Parathyroid adenoma (tissue), 2 donors: ENCODE measurements at regions not wholly inside any gene's neighbourhood (a gene's known extent, or its start where the extent isn't known, plus 50 kb on each side); places are given as distances from the start of the nearest gene placed in this dataset.
"Not testable (repeated sequence)": the region's sequence is repeated elsewhere in the genome, so short reads cannot be mapped to it uniquely, and the experiment has no call there.

Experiments used
- H2AFZ ChIP-seq: fragments of 300-600 bp; sonication (generic); one replicate; pipeline ENCODE4 v1.7.0; 2017; ENCODE audit warnings: antibody characterized with exemption, mild to moderate bottlenecking
- H3K27ac ChIP-seq: fragments of 300-600 bp; sonication (generic); one replicate; pipeline ENCODE4 v1.7.0; 2017
- H3K27me3 ChIP-seq: fragments of 300-600 bp; sonication (generic); one replicate; pipeline ENCODE4 v1.7.0; 2017; ENCODE audit warnings: low read length; ENCODE audit not compliant: control insufficient read depth, insufficient read depth
- H3K36me3 ChIP-seq: fragments of 300-600 bp; sonication (generic); one replicate; pipeline ENCODE4 v1.7.0; 2017; ENCODE audit warnings: low read length; ENCODE audit not compliant: control insufficient read depth, insufficient read depth
- H3K4me1 ChIP-seq: fragments of 300-600 bp; sonication (generic); one replicate; pipeline ENCODE4 v1.7.0; 2017; ENCODE audit warnings: control low read depth
- H3K4me2 ChIP-seq: fragments of 300-600 bp; sonication (generic); one replicate; pipeline ENCODE4 v1.7.0; 2017; ENCODE audit warnings: low read length
- H3K4me3 ChIP-seq: fragments of 300-600 bp; sonication (generic); one replicate; pipeline ENCODE4 v1.7.0; 2017; ENCODE audit warnings: low read depth, low read length
- H3K79me2 ChIP-seq: fragments of 300-600 bp; sonication (generic); one replicate; pipeline ENCODE4 v1.7.0; 2017; ENCODE audit warnings: control low read depth
- H3K9ac ChIP-seq: fragments of 300-600 bp; sonication (generic); one replicate; pipeline ENCODE4 v1.7.0; 2017; ENCODE audit warnings: mild to moderate bottlenecking
- H3K9me3 ChIP-seq: fragments of 300-600 bp; sonication (generic); one replicate; pipeline ENCODE4 v1.7.0; 2017; ENCODE audit warnings: low read length; ENCODE audit not compliant: control insufficient read depth
- TF ChIP-seq, protein P1 (sequence below): fragments of 300-600 bp; sonication (generic); IDR thresholded peaks from one replicate; pipeline ENCODE4 v1.7.0; 2017; ENCODE audit warnings: antibody characterized with exemption, mild to moderate bottlenecking
- donor health status: primary hyperparathyroidism.

DNA sequence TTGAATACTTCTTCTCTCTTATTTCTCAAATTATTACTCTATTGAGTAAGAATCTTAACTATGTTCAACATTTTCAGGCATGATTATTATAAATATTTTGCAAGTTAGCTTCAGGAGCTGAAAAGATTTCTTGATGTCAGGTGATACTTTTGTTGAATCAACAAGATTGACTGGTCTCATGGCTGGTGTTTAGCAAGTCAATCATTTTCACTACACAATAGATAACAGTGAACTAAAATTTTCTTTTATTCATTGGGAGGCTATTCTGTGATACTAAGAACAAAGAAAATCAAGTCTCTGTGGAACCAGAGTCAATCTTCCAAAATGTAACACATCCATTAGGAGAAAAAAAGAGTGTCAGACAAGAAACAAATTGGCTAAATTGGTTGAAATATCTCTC, 476.7 kb downstream of the CNTN3 start:
- Histone ChIP-seq H3K4me3 (no peak overlapping the region), H3K27ac (no peak overlapping the region), H3K79me2 (no peaks in the 10 kb centered on the region), H3K27me3 (no peaks in the 10 kb centered on the region), H3K4me1 (no peaks in the 10 kb centered on the region), H2AFZ (no peak overlapping the region), H3K36me3 (no peaks in the 10 kb centered on the region), H3K9me3 (no peaks in the 10 kb centered on the region), H3K4me2 (no peak overlapping the region), H3K9ac (no peak overlapping the region)
- TF ChIP-seq, protein P1, sequence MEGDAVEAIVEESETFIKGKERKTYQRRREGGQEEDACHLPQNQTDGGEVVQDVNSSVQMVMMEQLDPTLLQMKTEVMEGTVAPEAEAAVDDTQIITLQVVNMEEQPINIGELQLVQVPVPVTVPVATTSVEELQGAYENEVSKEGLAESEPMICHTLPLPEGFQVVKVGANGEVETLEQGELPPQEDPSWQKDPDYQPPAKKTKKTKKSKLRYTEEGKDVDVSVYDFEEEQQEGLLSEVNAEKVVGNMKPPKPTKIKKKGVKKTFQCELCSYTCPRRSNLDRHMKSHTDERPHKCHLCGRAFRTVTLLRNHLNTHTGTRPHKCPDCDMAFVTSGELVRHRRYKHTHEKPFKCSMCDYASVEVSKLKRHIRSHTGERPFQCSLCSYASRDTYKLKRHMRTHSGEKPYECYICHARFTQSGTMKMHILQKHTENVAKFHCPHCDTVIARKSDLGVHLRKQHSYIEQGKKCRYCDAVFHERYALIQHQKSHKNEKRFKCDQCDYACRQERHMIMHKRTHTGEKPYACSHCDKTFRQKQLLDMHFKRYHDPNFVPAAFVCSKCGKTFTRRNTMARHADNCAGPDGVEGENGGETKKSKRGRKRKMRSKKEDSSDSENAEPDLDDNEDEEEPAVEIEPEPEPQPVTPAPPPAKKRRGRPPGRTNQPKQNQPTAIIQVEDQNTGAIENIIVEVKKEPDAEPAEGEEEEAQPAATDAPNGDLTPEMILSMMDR: no peak

DNA sequence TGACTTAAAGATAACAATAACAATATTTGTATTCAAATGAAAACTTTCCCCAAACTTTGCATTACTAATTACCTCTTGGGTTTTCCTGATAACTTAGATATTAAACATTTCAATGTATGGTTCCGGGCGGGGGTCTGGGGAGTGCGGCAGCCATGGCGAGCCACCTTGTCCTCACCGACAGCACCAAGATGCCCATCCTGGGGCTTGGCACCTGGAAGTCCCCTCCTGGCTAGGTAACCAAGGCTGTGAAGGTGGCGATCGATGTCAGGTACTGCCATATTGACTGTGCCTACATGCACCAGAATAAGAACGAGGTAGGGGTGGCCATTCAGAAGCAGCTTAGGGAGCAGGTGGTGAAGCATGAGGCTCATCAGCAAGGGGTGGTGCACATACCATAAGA, 478.7 kb downstream of the CNTN3 start:
- Histone ChIP-seq H3K27ac (no peak overlapping the region), H2AFZ (no peak overlapping the region), H3K9me3 (no peaks in the 10 kb centered on the region), H3K79me2 (no peaks in the 10 kb centered on the region), H3K36me3 (no peaks in the 10 kb centered on the region), H3K9ac (no peak overlapping the region), H3K4me2 (no peak overlapping the region), H3K27me3 (no peaks in the 10 kb centered on the region), H3K4me1 (no peaks in the 10 kb centered on the region), H3K4me3 (no peak overlapping the region)
- TF ChIP-seq, protein P1: no peak

DNA sequence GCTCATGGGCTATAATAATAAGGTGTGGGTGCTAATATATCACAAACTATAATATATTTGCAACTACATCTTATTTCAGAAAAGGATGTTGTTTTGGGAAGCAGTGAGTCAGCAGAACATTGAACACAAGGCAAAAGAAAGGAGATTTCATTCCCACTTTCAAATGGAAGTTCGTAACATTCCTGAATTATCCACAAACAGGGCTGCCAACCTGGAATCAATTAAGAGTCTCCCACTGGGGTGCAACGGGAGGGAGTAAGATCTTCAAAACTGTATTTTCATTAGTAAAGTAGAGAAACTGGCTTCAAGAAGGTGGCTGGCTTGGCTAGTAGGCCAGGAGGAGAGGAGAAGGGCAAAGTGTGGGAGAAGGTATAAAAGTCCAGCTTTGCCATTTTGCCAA, 479.6 kb downstream of the CNTN3 start:
- H3K27me3 ChIP-seq: no peaks in the 10 kb centered on the region
- H3K79me2 ChIP-seq: no peaks in the 10 kb centered on the region
- H3K4me2 ChIP-seq: no peak overlapping the region
- H3K27ac ChIP-seq: no peak overlapping the region
- no peaks in the 10 kb centered on the region for H3K9me3 ChIP-seq
- H3K4me1 ChIP-seq: no peaks in the 10 kb centered on the region
- H2AFZ ChIP-seq: no peak overlapping the region
- H3K9ac ChIP-seq: no peak overlapping the region
- H3K4me3 ChIP-seq: no peak overlapping the region
- no peaks in the 10 kb centered on the region for H3K36me3 ChIP-seq
- TF ChIP-seq, protein P1: no peak

DNA sequence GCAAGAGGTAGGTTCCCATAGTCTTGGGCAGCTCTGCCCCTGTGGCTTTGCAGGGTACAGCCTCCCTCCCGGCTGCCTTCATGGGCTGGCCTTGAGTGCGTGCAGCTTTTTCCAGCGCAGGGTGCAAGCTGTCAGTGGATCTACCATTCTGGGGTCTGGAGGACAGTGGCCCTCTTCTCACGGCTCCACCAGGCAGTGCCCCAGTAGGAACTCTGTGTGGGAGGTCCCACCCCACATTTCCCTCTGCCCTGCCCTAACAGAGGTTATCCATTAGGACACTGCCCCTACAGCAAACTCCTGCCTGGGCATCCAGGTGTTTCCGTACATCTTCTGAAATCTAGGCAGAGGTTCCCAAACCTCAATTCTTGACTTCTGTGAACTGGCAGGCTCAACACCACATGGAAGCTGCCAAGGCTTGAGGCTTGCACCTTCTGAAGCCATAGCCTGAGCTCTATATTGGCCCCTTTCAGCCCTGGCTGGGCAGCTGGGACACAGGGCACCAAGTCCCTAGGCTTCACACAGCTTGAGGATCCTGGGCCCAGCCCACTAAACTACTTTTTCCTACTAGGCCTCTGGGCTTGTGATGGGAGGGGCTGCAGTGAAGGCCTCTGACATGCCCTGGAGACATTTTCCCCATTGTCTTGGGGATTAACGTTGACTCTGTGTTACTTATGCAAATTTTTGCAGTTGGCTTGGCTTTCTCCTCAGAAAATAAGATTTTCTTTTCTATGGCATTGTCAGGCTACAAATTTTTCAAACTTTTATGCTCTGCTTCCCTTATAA, 482.7 kb downstream of the CNTN3 start:
- not testable (repeated sequence) for H3K79me2 ChIP-seq, H3K9ac ChIP-seq, H3K27me3 ChIP-seq, H3K4me1 ChIP-seq, H3K4me3 ChIP-seq, H3K9me3 ChIP-seq, H3K36me3 ChIP-seq, H3K27ac ChIP-seq, H2AFZ ChIP-seq, H3K4me2 ChIP-seq

DNA sequence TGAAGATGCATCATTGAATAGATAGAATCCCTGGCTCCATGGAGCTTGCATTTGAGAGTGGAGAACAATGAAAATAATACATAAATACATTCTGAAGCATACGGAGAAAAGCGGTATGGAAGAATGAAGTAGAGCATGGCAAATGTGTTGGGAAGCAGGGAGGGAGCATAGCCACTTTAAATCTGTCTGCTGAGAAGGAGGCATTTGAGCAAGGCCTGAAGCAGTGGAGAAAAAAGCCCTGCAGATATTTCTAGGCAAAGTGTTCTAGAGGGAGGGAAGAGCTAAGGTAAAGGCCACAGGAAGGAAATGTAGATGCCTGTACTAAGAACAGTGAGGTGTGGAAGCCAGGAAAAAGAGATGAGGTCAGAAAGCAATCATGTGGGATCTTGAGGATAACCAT, 484.8 kb downstream of the CNTN3 start:
- TF ChIP-seq, protein P1: no peak
- H3K4me2 ChIP-seq: no peak overlapping the region
- H3K4me3 ChIP-seq: no peak overlapping the region
- H3K9ac ChIP-seq: no peak overlapping the region
- no peaks in the 10 kb centered on the region for H3K27me3 ChIP-seq
- H3K27ac ChIP-seq: no peak overlapping the region
- no peaks in the 10 kb centered on the region for H3K36me3 ChIP-seq
- no peak overlapping the region for H2AFZ ChIP-seq
- H3K4me1 ChIP-seq: no peaks in the 10 kb centered on the region
- H3K9me3 ChIP-seq: no peaks in the 10 kb centered on the region
- H3K79me2 ChIP-seq: no peaks in the 10 kb centered on the region
